Hematopoietic multipotent progenitor cell treated with erythropoietin and hydrocortisone succinate and interleukin-3 and kit ligand, for 8 days (in vitro differentiated cells): ENCODE measurements at regions not wholly inside any gene's neighbourhood (a gene's known extent, or its start where the extent isn't known, plus 50 kb on each side); places are given as distances from the start of the nearest gene placed in this dataset.
"Not testable (repeated sequence)": the region's sequence is repeated elsewhere in the genome, so short reads cannot be mapped to it uniquely, and the experiment has no call there.

Experiments used
- DNase-seq: peaks from one replicate; pipeline ENCODE4 v3.0.0-alpha.2; 2015

DNA sequence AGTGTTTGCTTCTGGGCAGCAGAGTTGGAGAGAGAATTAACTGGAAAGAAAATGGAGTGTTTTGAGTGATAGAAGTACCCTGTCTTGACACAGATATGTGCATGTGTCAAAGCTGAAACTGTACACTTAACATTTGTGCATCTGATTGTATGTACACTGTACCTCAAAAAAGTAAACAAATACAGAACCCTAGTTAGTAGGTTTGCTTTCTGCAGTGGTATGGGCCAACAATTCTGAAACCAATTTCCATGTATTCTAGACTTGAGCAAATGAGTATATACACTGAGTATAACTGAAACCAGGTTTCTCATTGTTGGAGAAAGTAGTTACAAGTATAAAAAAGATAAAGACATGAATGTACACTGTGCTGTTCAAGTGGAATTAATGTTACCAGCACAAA is 52.4 kb downstream of the ELAPOR2 start:
- DNase-seq, result no peak

DNA sequence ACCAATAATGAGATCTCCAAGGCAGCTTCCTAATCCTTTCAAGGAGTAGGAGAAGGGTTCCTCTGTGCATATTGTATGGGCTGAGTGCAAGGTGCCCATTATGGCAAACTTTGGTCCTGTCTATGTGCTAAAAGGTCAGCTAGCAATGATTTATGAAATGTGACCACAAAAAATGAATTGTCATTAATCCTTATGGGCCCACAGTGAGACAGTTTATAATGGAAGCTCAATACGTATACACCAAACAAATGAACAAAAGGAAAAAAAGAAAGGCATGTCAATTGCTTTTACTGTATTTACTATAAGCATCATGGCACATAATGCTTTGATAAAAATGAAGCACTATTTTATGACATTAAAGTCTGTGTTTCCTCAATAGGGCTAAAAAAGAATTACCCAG is 54.5 kb downstream of the ELAPOR2 start:
- no peak for DNase-seq

DNA sequence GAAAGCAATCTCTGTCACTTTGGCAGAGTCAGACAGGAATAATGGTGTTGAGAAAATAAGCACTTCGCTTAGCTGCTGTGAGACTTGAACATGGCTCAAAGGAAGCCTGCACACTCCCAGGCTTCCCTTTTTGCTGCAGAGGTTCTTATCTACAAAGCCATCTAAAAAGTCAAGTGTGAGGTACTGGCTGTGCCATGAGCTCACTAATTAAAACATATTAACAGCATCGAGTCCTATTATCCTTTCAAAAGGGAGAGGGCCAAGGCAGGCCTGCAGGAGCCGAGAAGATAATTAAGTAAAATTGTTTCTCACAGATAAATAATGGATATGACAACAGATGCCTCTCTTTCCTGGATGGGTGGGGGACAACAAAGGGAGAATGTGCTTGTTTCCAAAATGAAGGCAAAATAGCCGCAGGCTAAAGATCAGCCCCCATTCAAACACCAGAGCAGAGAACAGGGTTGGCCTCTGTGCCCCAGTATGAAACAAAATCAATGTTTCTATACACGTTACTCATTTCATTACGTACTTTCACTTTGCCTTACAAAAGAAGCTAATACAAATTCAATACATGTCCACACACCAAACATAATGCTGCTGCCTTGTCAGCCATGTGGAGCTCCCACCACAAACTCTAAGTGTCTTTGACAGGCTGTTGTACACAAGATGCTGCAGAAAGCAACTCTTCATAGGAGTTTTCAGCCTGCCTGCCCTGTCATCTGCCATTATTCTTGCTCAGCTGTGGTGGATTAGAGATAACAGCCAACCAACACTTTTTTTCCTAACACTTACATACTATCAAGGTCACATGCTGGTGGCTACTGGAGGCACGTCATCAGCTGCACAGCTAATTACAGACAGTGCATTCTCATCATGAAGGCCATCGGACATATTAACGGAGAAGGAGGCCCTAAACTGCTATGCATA is 55.3 kb downstream of the ELAPOR2 start:
- DNase-seq, result peak; percentile 33

- no peak for DNase-seq
Observed at GRCh38 chr7:87001214-87001613, 58.2 kb downstream of the ELAPOR2 start.

- DNase-seq, result no peak
Observed at GRCh38 chr7:87000344-87000743, 59.1 kb downstream of the ELAPOR2 start.

DNA sequence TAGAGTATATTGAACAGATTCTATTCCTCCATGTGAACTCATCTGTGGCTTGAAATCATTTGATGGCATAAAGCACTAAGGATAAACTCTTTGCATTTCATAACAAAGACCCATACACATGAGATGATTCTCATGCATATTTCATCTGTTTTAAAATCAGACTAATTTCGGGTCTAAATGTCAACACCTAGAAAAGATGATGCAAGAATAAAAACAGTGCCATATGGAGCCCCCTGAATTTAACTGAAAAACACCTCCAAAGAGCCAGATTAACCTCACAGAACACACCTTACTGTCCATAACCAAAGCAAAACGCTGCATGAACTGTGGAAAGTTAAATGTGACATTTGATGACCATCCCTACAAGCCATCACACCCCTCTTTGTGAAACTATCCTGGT is 59.7 kb downstream of the ELAPOR2 start:
- DNase-seq, result no peak

GRCh38 chr7:86995814-86996213 is 63.6 kb downstream of the ELAPOR2 start:
- no peak for DNase-seq

DNA sequence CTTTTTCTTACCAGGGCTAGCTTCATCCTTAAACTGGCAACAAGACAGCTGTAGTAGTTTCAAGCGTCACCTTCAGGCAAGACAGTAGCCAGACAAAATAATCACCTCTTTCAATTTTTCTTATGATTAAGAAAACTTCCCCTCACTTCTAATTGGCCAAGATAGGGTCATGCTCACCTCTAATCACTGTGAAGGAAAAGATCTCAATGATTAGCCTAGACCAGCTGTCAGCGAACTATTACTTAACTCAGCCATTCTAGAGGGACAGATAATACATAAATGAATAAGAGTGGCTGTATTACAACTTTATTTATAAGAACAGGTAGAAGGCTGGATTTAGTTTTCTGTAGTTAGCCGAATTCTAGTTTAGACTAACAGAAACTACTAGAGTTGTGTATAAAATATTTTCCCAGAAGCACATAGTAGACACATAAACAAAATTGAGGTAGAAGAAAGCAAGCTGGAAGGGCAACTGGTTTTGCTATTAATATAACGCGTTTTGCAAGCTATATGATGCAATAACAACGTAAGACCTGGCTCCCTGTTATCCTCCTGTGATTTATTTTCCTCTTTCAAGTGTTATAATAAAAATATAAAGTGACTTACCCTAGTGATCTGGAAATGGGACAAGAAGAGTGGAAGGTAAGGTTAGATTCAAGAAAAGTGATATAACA is 64.3 kb downstream of the ELAPOR2 start:
- no peak for DNase-seq

DNA sequence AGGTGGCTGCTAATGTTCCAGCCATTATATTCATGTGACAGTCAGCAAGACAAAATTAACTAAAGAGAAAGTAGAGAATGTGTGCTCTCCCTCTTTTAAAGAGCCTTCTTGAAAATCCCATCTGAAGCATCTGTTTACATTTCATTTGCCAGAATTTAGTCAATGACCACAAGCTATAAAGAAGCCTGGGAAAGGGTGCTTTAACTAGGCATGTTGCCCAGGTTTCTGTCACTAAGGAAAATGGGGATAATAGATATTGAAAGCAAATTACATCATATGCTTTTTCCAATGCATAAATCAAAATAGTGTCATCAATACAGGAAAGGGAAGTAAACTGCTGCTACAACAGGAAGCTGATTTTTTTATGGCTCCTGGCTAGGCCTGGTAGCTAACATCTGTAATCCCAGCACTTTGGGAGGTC is 67.7 kb downstream of the ELAPOR2 start:
- DNase-seq, result no peak

DNA sequence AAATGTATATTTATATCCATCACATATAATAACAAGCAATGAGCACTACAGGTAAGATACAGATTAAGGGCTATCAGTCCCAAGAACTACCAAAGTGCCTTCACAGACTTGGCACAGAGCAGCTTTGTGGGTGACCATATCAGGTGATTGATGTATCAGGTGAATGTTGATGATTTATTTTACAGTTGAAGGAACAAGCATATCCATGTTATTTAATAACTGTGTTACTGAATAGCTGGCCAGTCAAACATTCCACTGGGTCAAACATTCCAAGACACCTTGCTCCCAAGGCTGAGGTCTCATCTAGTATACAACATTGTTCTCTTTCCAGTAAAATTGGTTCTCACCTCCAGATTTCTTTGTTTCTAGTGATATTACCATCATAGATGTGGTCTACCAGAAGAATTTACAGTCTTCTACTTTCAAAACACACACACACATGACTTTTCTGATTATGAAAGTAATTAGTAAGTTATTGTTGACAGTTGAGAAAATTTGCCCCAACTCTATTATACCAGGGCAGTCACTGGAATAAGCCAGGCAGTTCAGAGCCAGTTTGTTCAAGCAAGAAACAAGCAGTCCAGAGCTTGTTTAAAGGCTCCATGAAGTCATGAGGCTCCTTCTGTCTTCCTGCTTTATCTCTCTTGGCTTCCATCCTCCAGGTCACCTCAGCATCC is 68.2 kb downstream of the ELAPOR2 start:
- no peak for DNase-seq

- no peak for DNase-seq
Observed at GRCh38 chr7:86989407-86989806, 70.0 kb downstream of the ELAPOR2 start.

DNA sequence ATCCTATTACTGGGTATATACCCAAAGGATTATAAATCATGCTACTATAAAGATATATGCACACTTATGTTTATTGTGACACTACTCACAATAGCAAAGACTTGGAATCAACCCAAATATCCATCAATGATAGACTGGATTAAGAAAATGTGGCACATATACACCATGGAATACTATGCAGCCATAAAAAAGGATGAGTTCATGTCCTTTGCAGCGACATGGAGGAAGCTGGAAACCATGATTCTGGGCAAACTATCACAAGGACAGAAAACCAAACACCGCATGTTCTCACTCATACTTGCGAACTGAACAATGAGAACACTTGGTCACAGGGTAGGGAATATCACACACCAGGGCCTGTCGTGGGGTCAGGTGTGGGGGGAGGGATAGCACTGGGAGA is 71.6 kb downstream of the ELAPOR2 start:
- not testable (repeated sequence) for DNase-seq

- not testable (repeated sequence) for DNase-seq
Observed at GRCh38 chr7:86987358-86987757, 72.1 kb downstream of the ELAPOR2 start.

- not testable (repeated sequence) for DNase-seq
Observed at GRCh38 chr7:86985342-86985741, 74.1 kb downstream of the ELAPOR2 start.

DNA sequence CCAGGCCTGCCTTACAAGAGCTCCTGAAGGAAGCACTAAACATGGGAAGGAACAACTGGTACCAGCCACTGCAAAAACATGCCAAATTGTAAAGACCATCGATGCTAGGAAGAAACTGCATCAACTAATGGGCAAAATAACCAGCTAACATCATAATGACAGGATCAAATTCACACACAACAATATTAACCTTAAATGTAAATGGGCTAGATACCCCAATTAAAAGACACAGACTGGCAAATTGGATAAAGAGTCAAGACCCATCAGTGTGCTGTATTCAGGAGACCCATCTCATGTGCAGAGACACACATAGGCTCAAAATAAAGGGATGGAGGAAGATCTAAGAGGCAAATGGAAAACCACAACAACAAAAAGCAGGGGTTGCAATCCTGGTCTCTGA is 75.8 kb downstream of the ELAPOR2 start:
- not testable (repeated sequence) for DNase-seq

- not testable (repeated sequence) for DNase-seq
Observed at GRCh38 chr7:86981937-86982336, 77.5 kb downstream of the ELAPOR2 start.

DNA sequence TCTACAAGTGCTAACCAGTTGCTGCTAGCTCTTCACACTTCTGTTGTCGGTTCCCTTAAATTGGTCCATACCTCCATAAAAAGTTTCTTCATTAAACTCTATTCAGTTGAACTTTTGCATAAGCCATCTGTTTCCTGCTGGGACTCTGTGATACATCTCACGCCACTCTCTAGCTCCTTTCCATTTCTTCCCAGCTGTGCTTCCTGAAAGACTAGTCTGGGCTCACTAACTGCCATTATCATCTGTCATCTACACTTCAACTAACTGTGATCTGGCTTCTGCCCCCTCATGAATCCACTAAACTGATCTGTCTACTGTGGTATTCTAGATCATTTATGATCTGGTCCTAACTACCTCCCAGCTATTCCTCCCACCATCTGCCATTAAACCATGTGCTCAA is 78.3 kb downstream of the ELAPOR2 start:
- DNase-seq, result no peak

- no peak for DNase-seq
Observed at GRCh38 chr7:86980223-86980622, 79.2 kb downstream of the ELAPOR2 start.

GRCh38 chr7:86978808-86979506 is 80.5 kb downstream of the ELAPOR2 start:
- no peak for DNase-seq

DNA sequence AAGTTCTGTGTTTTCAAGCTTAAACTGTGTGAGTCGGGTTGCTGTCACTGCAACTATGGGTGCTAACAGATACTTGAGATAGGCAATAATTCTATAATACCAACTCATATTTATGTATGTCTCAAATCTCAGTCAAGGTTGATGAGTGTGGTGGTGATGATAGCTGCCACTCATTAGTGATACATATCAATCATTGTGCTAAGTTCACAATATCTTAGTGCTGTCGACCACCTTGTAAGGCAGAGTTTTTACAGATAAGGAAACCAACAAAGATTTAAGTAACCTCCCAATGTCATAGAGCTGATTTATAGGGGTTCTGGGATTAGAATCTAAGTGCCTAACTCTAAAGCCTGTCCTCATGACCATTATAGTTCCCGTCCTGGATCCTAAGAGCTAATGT is 82.5 kb downstream of the ELAPOR2 start:
- no peak for DNase-seq

GRCh38 chr7:86975914-86976313 is 83.5 kb downstream of the ELAPOR2 start:
- DNase-seq, result no peak

GRCh38 chr7:86975449-86975848 is 84.0 kb downstream of the ELAPOR2 start:
- no peak for DNase-seq

DNA sequence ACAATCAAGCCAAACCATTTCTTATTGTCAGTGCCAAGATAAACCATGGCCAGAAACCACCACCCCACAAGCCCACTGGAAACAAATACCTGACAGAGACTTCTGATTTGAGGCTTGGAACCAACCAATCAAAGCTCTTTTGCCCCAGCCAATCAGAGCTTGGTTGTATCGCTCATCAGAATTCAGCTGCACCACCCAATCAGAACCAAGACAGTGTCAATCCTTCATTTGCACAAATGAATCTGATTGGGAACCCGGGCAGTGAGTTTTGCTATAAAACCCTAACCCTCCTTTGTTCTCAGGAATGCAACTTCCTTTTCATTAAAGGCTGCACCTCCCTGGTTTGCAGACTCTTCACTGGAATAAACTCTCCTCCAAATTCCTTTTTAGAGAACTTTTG is 87.4 kb downstream of the ELAPOR2 start:
- no peak for DNase-seq
